Transverse colon (tissue), 4 donors: ENCODE measurements at regions not wholly inside any gene's neighbourhood (a gene's known extent, or its start where the extent isn't known, plus 50 kb on each side); places are given as distances from the start of the nearest gene placed in this dataset.
"Not testable (repeated sequence)": the region's sequence is repeated elsewhere in the genome, so short reads cannot be mapped to it uniquely, and the experiment has no call there.

Source experiments
- DNase-seq: peaks from one replicate; pipeline ENCODE4 v3.0.0-alpha.2; 2019
- H3K27ac ChIP-seq, 4 donors: fragments of 200-600 bp; sonication (generic); 2 replicates each; pipeline ENCODE4 v1.5.1; 2016 to 2018; ENCODE audit warnings: inconsistent platforms in 4 of 4
- H3K27me3 ChIP-seq: fragments of 200-600 bp; sonication (generic); 2 replicates; pipeline ENCODE4 v1.5.1; 2017; ENCODE audit warnings: inconsistent platforms
- H3K36me3 ChIP-seq, 4 donors: fragments of 200-600 bp; sonication (generic); 2 replicates each; pipeline ENCODE4 v1.5.1; 2017 to 2019; ENCODE audit warnings: inconsistent platforms in 4 of 4
- H3K4me1 ChIP-seq, 4 donors: fragments of 200-600 bp; sonication (generic); 2 replicates each; pipeline ENCODE4 v1.5.1; 2017 to 2020; ENCODE audit warnings: inconsistent platforms in 4 of 4
- H3K4me3 ChIP-seq, 4 donors: fragments of 200-600 bp; sonication (generic); 1 replicate in 1 of 4; 2 replicates in 3 of 4; pipeline versions ENCODE4 v1.5.1 to v1.6.1; 2017 to 2019; ENCODE audit warnings: inconsistent platforms in 4 of 4
- H3K9me3 ChIP-seq, 2 donors: fragments of 200-600 bp; sonication (generic); 2 replicates each; pipeline ENCODE4 v1.5.1; 2017 to 2019; ENCODE audit warnings: inconsistent platforms in 2 of 2
- CTCF ChIP-seq, 5 experiments: fragments of 200-600 bp in 3 of 5; fragments of 450-650 bp in 2 of 5; sonication (generic) in 3 of 5; IDR thresholded peaks; 1 replicate in 2 of 5; 2 replicates in 3 of 5; pipeline ENCODE4 v1.5.1; 2016 to 2017; ENCODE audit warnings: antibody characterized with exemption in 5 of 5, inconsistent platforms in 3 of 5, mild to moderate bottlenecking in 2 of 5, moderate library complexity in 1 of 5
- EP300 ChIP-seq: sonication (generic); formaldehyde crosslinking; IDR thresholded peaks from one replicate; pipeline ENCODE4 v1.6.1; 2017; ENCODE audit warnings: antibody characterized with exemption, low read depth
- POLR2A ChIP-seq: fragments of 450-650 bp; IDR thresholded peaks from one replicate; pipeline ENCODE4 v1.6.1; 2016; ENCODE audit warnings: antibody characterized with exemption, mild to moderate bottlenecking, moderate library complexity
- POLR2AphosphoS5 ChIP-seq, 3 donors: sonication (generic); formaldehyde crosslinking; IDR thresholded peaks; one replicate each; pipeline ENCODE4 v1.6.1; 2016; ENCODE audit warnings: antibody characterized with exemption in 3 of 3
- WGBS, 2 donors: methylation state at CpG; one replicate each; pipeline ENCODE4 v1.1.5; 2018; ENCODE audit warnings: low coverage in 1 of 2; 5-methylcytosine and 5-hydroxymethylcytosine counted together
- in situ Hi-C, 4 donors: fragments of 200-750 bp; cut with MboI; loops; one replicate each; pipeline versions ENCODE4 v1.15.0 to v1.15.1; 2017; ENCODE audit warnings: low sequenced_read_pairs in 3 of 4, low pct_ligation_motif_present in 1 of 4, low pct_unique_long_range_greater_than_20kb in 1 of 4
- intact Hi-C: fragments of 100-400 bp; cut with DNase I; formaldehyde crosslinking; loops from one replicate; pipeline ENCODE4 v1.15.1; 2023; ENCODE audit warnings: low total_unique reads

DNA sequence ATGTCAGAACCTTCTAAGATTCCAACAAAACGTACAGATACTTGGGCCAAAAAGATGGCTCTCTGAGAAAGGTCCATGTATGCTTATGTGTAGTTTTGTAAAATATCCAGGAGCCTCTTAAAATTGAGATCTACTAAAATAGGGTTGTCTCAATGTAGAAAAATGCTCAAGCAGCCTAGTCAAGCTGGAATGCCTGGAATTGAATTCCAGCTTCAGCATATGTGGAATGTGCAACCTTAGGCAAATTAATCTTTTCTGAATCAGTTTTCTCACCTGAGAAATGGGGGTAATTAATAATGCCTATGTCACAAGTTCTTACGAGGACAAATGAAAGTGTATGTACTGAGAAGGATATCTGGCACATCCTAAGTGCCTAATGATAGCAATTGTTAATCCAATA is 662.4 kb downstream of the DTWD2 start:
- DNase-seq, result no peak
- intact Hi-C loops, result no loop called here
- TF ChIP-seq POLR2A (no peak), POLR2AphosphoS5 (IDR thresholded peaks at IDR 0.05) (no peak), EP300 (no peak), CTCF (IDR thresholded peaks at IDR 0.05) (no peak)
- Histone ChIP-seq H3K27me3 (no peaks in the 10 kb centered on the region), H3K4me3 (no peak overlapping the region), H3K4me1 (no peaks in the 10 kb centered on the region), H3K36me3 (no peaks in the 10 kb centered on the region), H3K9me3 (peaks cover 0 to 5% of the 10 kb centered on the region in 2 donors), H3K27ac (no peak overlapping the region)
- in situ Hi-C loops, result no loop called here
- 40 to 54% methylated on average over 2 of the region's 2 CpGs for WGBS, 2 donors

GRCh38 chr5:118323723-118324122 is 664.6 kb downstream of the DTWD2 start:
- H3K27ac ChIP-seq, H3K9me3 ChIP-seq, H3K4me1 ChIP-seq, H3K27me3 ChIP-seq, DNase-seq, intact Hi-C loops, in situ Hi-C loops, H3K36me3 ChIP-seq, H3K4me3 ChIP-seq: not testable (repeated sequence)
- WGBS, 2 donors, result 20 to 82% methylated on average over 1 to 5 of the region's 5 CpGs

GRCh38 chr5:118321081-118321480 is 667.3 kb downstream of the DTWD2 start:
- 79 to 88% methylated on average over 2 of the region's 2 CpGs for WGBS, 2 donors
- peaks cover 0 to 5% of the 10 kb centered on the region in 2 donors for H3K9me3 ChIP-seq
- H3K36me3 ChIP-seq, result no peaks in the 10 kb centered on the region
- H3K4me1 ChIP-seq, result no peaks in the 10 kb centered on the region
- intact Hi-C loops, result no loop called here
- DNase-seq, result no peak
- in situ Hi-C loops, result no loop called here
- H3K27ac ChIP-seq, result no peak overlapping the region
- TF ChIP-seq POLR2A, result no peak
- TF ChIP-seq CTCF (IDR thresholded peaks at IDR 0.05), result no peak
- no peaks in the 10 kb centered on the region for H3K27me3 ChIP-seq
- no peak overlapping the region for H3K4me3 ChIP-seq

DNA sequence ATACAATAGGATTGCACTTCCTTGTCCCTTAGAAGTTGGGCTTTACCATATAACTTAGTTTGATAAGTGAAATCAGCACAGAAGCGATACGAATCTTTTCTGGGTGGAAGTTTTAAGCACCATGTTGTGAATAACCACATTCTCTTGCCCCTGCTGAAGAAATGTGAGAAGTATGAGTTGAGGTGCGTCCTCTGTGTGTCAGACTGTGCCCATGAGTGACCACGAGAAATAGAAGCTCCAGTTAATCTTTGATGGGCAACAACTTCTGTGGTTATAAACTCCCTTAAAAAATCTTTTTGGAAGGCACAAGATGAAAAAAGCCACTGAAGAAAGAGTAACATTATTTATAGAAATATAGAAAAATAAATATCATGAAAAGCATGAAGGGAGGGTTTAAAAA is 668.2 kb downstream of the DTWD2 start:
- Histone ChIP-seq H3K4me3 (no peak overlapping the region), H3K27me3 (no peaks in the 10 kb centered on the region), H3K36me3 (no peaks in the 10 kb centered on the region), H3K27ac (no peak overlapping the region), H3K9me3 (peaks cover 0 to 5% of the 10 kb centered on the region in 2 donors), H3K4me1 (no peaks in the 10 kb centered on the region)
- no peak for DNase-seq
- no peak for TF ChIP-seq POLR2AphosphoS5 (IDR thresholded peaks at IDR 0.05)
- TF ChIP-seq CTCF (IDR thresholded peaks at IDR 0.05), result no peak
- no peak for TF ChIP-seq EP300
- TF ChIP-seq POLR2A, result no peak
- intact Hi-C loops (no loop called here), in situ Hi-C loops (no loop called here)
- 84 to 92% methylated on average over 4 of the region's 4 CpGs for WGBS, 2 donors

DNA sequence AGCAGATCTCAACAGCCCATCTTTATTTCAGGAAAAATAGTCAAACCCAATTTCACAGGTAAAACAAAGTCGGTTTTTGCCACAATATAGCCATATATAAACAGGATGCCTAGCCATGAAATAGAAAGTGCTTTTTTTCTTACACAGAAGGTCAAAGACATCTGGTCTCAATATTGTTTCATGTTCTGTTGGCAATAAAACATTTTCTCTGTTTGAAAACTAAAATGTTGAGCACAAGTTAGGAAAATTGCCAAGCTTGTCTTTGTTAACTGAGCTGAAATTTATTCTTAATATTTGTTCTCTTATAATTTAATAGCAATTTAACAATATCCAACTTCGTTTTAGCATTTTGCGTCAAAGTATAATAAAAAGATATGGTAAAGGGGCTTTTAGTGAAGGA is 673.4 kb downstream of the DTWD2 start:
- Histone ChIP-seq H3K4me3 (no peak overlapping the region), H3K4me1 (no peaks in the 10 kb centered on the region), H3K9me3 (no peaks in the 10 kb centered on the region), H3K27ac (no peak overlapping the region), H3K27me3 (no peaks in the 10 kb centered on the region), H3K36me3 (no peaks in the 10 kb centered on the region)
- TF ChIP-seq CTCF (IDR thresholded peaks at IDR 0.05) (no peak), POLR2A (no peak), POLR2AphosphoS5 (IDR thresholded peaks at IDR 0.05) (no peak), EP300 (no peak)
- no peak for DNase-seq
- WGBS, 2 donors, result 74% methylated on average over 3 of the region's 3 CpGs
- intact Hi-C loops, result no loop called here
- in situ Hi-C loops, result no loop called here
